K562 (cell line): ENCODE measurements at regions not wholly inside any gene's neighbourhood (a gene's known extent, or its start where the extent isn't known, plus 50 kb on each side); places are given as distances from the start of the nearest gene placed in this dataset.

Experiments used
- ATAC-seq: fragments of 200-7000 bp; cut with Tn5 transposase; 3 replicates; pipeline ENCODE4 v1.9.1; 2020; ENCODE audit warnings: moderate library complexity
- BruUV-seq: library from RNA; stranded (reverse); fragments of 400-500 nt; replicated peaks from 2 replicates; lab custom pipeline; 2021; lab: Mats Ljungman, UMichigan
- CTCF ChIA-PET: fragments of 300-600 bp; formaldehyde crosslinking; extraction: SDS; loops from one replicate; lab custom pipeline; 2021; ENCODE audit warnings: low intra/inter-chr PET ratio; lab: Yijun Ruan, JAX
- POLR2A ChIA-PET: fragments of 300-600, 350-650 bp; sonication (Branson Sonifier 250); formaldehyde crosslinking; extraction: SDS; loops from one replicate; lab custom pipeline; 2021; ENCODE audit warnings: antibody characterized with exemption, inconsistent platforms; lab: Yijun Ruan, JAX
- DNase-seq, 4 experiments: peaks; one replicate each; pipeline versions ENCODE4 v3.0.0 to v3.0.0-alpha.2; 2011 to 2018; ENCODE audit warnings: low spot score in 3 of 4, mixed read lengths in 3 of 4; ENCODE audit errors: extremely low read depth in 1 of 4
- FAIRE-seq: peaks from 2 replicates; lab custom pipeline; 2011; peaks lifted over from hg19 to GRCh38; lab: Jason Lieb, UNC
- H2AFZ ChIP-seq: 2 replicates; pipeline ENCODE4 v1.6.0; 2011; ENCODE audit warnings: low read depth, low read length, control low read depth, inconsistent platforms
- H3K27ac ChIP-seq: fragments of 200-600 bp; 3 replicates; pipeline ENCODE4 v1.8.0; 2011; ENCODE audit warnings: low read depth, mild to moderate bottlenecking, control low read depth, inconsistent platforms, low read length, moderate library complexity, mixed read lengths; ENCODE audit errors: extremely low read depth
- H3K27me3 ChIP-seq, 2 experiments: fragments of 300-600 bp in 1 of 2; 2 replicates in 1 of 2; 3 replicates in 1 of 2; pipeline versions ENCODE4 v1.6.0 to v1.8.0; 2011; ENCODE audit warnings: inconsistent platforms in 2 of 2, low read length in 2 of 2, mild to moderate bottlenecking in 1 of 2, mixed read lengths in 1 of 2, moderate library complexity in 1 of 2; ENCODE audit not compliant: control insufficient read depth in 2 of 2, insufficient read depth in 2 of 2
- H3K36me3 ChIP-seq: fragments of 300-600 bp; 3 replicates; pipeline ENCODE4 v1.8.0; 2011; ENCODE audit warnings: mild to moderate bottlenecking, low read length, inconsistent platforms; ENCODE audit not compliant: control insufficient read depth, insufficient read depth
- H3K4me1 ChIP-seq, 2 experiments: fragments of 200-600 bp in 1 of 2; replicated peaks in 1 of 2; 2 replicates in 1 of 2; 3 replicates in 1 of 2; pipeline versions ENCODE4 v1.5.1 to v1.8.0; 2011; ENCODE audit warnings: inconsistent platforms in 2 of 2, low read length in 2 of 2, mild to moderate bottlenecking in 1 of 2, mixed read lengths in 1 of 2, moderate library complexity in 1 of 2; ENCODE audit not compliant: control insufficient read depth in 2 of 2, insufficient read depth in 2 of 2
- H3K4me2 ChIP-seq: 2 replicates; pipeline ENCODE4 v1.6.1; 2011; ENCODE audit warnings: low read length, control low read depth, inconsistent platforms, mixed read lengths; ENCODE audit not compliant: insufficient read depth
- H3K4me3 ChIP-seq: fragments of 200-600 bp; sonication (generic), shearing (Covaris generic); 2 replicates; pipeline ENCODE4 v1.5.1; 2016; ENCODE audit warnings: control low read depth, inconsistent platforms
- H3K79me2 ChIP-seq: fragments of 200-600 bp; 3 replicates; pipeline ENCODE4 v1.8.0; 2011; ENCODE audit warnings: low read length, inconsistent platforms; ENCODE audit not compliant: control insufficient read depth, insufficient read depth
- H3K9ac ChIP-seq, 2 experiments: 2 replicates each; pipeline versions ENCODE4 v1.6.0 to v1.6.1; 2011; ENCODE audit warnings: low read depth in 2 of 2, low read length in 2 of 2, control low read depth in 1 of 2, inconsistent platforms in 1 of 2, mild to moderate bottlenecking in 1 of 2, mixed read lengths in 1 of 2; ENCODE audit not compliant: insufficient read depth in 1 of 2
- H3K9me1 ChIP-seq: one replicate; pipeline ENCODE4 v1.6.0; 2011; ENCODE audit warnings: inconsistent platforms, mild to moderate bottlenecking, low read length, moderate library complexity; ENCODE audit not compliant: control insufficient read depth, insufficient read depth
- H3K9me3 ChIP-seq: replicated peaks from 2 replicates; pipeline ENCODE4 v1.5.1; 2011; ENCODE audit warnings: low read depth, low read length, inconsistent platforms; ENCODE audit not compliant: control insufficient read depth, insufficient read depth
- H4K20me1 ChIP-seq: replicated peaks from 2 replicates; pipeline ENCODE4 v1.6.1; 2011; ENCODE audit warnings: low read length, inconsistent platforms, mixed read lengths; ENCODE audit not compliant: control insufficient read depth, insufficient read depth
- BMI1 ChIP-seq: fragments of 150-350 bp; IDR thresholded peaks from 2 replicates; pipeline ENCODE4 v1.6.1; 2014; ENCODE audit warnings: low read length
- CTBP1 ChIP-seq: fragments of 450-650 bp; IDR thresholded peaks from 2 replicates; pipeline ENCODE4 v1.6.1; 2016; ENCODE audit warnings: borderline replicate concordance
- HINFP ChIP-seq: fragments of 450-650 bp; conservative IDR thresholded peaks from 2 replicates; pipeline ENCODE4 v1.6.1; 2016; ENCODE audit warnings: missing genetic modification characterization, low read depth, mild to moderate bottlenecking, control low read depth, missing compliant biosample characterization
- ILK ChIP-seq: fragments of 450-650 bp; IDR thresholded peaks from 2 replicates; pipeline ENCODE4 v1.6.1; 2016; ENCODE audit warnings: missing genetic modification characterization, low read depth, mild to moderate bottlenecking, missing compliant biosample characterization, moderate library complexity, borderline replicate concordance
- MTA1 ChIP-seq: fragments of 450-650 bp; IDR thresholded peaks from 2 replicates; pipeline ENCODE4 v1.6.1; 2017; ENCODE audit warnings: borderline replicate concordance
- NR2C2 ChIP-seq, 2 experiments: fragments of 200-800 bp in 1 of 2; sonication (Bioruptor generic) in 1 of 2; sonication (generic) in 1 of 2; formaldehyde crosslinking in 1 of 2; IDR thresholded peaks; 2 replicates each; pipeline versions ENCODE4 v1.6.1 to v1.8.0; 2016 to 2022; ENCODE audit warnings: mild to moderate bottlenecking in 1 of 2, missing compliant biosample characterization in 1 of 2, missing genetic modification characterization in 1 of 2, missing genetic modification reagents in 1 of 2
- PRPF4 ChIP-seq: fragments of 200-400 bp; formaldehyde crosslinking; IDR thresholded peaks from one replicate; pipeline ENCODE4 v1.6.1; 2017; ENCODE audit warnings: low read length, low read depth, mild to moderate bottlenecking; ENCODE audit not compliant: insufficient read depth, poor library complexity, severe bottlenecking
- VEZF1 ChIP-seq: fragments of 200-800 bp; sonication (Bioruptor generic); IDR thresholded peaks from 2 replicates; pipeline ENCODE4 v1.6.1; 2017; ENCODE audit warnings: missing genetic modification characterization, missing compliant biosample characterization
- ZNF717 ChIP-seq: fragments of 250-450 bp; sonication (Bioruptor Pico); IDR thresholded peaks from 2 replicates; pipeline ENCODE4 v1.5.0; 2021
- WGBS: fragments of 100-300 bp; shearing (Covaris generic); methylation state at CpG from one replicate; pipeline ENCODE4 v1.1.6; 2016; ENCODE audit warnings: low coverage, mixed read lengths; ENCODE audit not compliant: insufficient coverage; ENCODE audit errors: missing lambda C conversion rate; 5-methylcytosine and 5-hydroxymethylcytosine counted together
- in situ Hi-C: fragments of 300-500 bp; cut with MboI; formaldehyde crosslinking; loops from 4 replicates; pipeline ENCODE4 v1.15.0; 2018; ENCODE audit warnings: inconsistent platforms, mixed read lengths
- intact Hi-C: fragments of 100-400 bp; cut with micrococcal nuclease; formaldehyde crosslinking; loops from 2 replicates; pipeline ENCODE4 v1.14.2; 2022

- Histone ChIP-seq H3K9me1 (no peaks in the 10 kb centered on the region), H3K4me1 (no peaks in the 10 kb centered on the region), H3K27me3 (no peaks in the 10 kb centered on the region), H3K9me3 (no peaks in the 10 kb centered on the region), H3K4me2 (no peak overlapping the region)
- ChIA-PET POLR2A (no interaction called here), CTCF (no interaction called here)
- intact Hi-C loops = no loop called here
- FAIRE-seq = no peak
- TF ChIP-seq BMI1 = no peak
- no peak for TF ChIP-seq VEZF1 (CRISPR knock-in tag)
- no peak for TF ChIP-seq HINFP (tag)
- no peak for TF ChIP-seq PRPF4
- no peak for TF ChIP-seq ILK (tag)
- no peak for TF ChIP-seq NR2C2 (CRISPR knock-in tag; IDR thresholded peaks at IDR 0.05)
- no peak for TF ChIP-seq NR2C2 (tag; IDR thresholded peaks at IDR 0.05)
- TF ChIP-seq ZNF717 (CRISPR knock-in tag) = no peak
- no peak for TF ChIP-seq MTA1
- no peak for TF ChIP-seq CTBP1
- TF ChIP-seq, all 486 proteins: peak for 0
- Histone ChIP-seq H3K4me3 (no peak overlapping the region), H3K36me3 (no peaks in the 10 kb centered on the region), H3K9ac (no peak overlapping the region), H4K20me1 (no peaks in the 10 kb centered on the region), H2AFZ (no peak overlapping the region), H3K79me2 (no peaks in the 10 kb centered on the region), H3K27ac (no peak overlapping the region)
- 0% methylated on average over 1 of the region's 1 CpG for WGBS
- no TSS peak for BruUV-seq
- in situ Hi-C loops = no loop called here
- DNase-seq (no peak), ATAC-seq (no peak)
These were observed 202.8 kb downstream of the NMUR2 start for GRCh38 chr5:152202321-152202720.
